ENCODE measurements at regions not wholly inside any gene's neighbourhood (a gene's known extent, or its start where the extent isn't known, plus 50 kb on each side); places are given as distances from the start of the nearest gene placed in this dataset.
"Not testable (repeated sequence)": the region's sequence is repeated elsewhere in the genome, so short reads cannot be mapped to it uniquely, and the experiment has no call there.

GRCh38 chr18:14460364-14460763 is 83.0 kb downstream of the POTEC start:
- DNase-seq (ENCODE audit: low spot score): not testable (repeated sequence)

- not testable (repeated sequence) for DNase-seq (ENCODE audit: low spot score)
Measured at GRCh38 chr18:14459826-14460225, 83.6 kb downstream of the POTEC start.

GRCh38 chr18:14458009-14458945 is 85.1 kb downstream of the POTEC start:
- DNase-seq (ENCODE audit: low spot score): peak; percentile 6

- DNase-seq (ENCODE audit: low spot score): not testable (repeated sequence)
Measured at GRCh38 chr18:14450637-14451009, 92.8 kb downstream of the POTEC start.

DNA sequence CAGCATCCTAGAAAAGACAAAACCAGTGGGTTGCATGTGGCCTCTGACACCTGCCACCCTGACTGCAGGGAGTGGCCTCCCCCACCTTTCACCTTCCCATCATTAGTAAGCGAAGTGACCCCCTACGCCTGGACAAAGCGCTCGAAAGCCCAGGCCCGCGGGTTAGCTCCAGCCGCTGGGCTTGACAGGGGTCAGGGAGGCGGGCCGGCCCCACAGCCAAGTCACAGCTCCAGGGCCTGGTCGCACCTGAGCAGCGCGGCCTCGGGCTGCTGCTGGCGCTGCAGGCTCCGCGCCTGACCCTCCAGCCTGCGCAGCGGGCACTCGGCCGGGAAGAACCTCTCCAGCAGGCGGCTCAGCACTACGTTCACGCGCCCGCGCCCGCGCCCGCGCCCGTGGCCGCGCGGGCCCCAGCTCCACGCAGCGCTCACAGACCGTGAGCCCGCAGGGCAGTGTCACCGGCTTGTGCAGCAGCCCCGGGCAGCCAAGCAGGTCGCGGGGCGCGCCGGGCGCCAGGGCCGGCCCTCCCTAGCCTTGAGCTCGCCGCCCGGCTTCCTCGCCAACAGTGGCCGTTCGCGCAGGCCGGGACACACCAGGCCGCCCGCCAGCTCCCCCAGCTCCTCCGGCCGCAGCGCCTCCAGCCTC is 93.3 kb downstream of the POTEC start:
- DNase-seq (ENCODE audit: low spot score): not testable (repeated sequence)

GRCh38 chr18:14449062-14449461 is 94.3 kb downstream of the POTEC start:
- not testable (repeated sequence) for DNase-seq (ENCODE audit: low spot score)

- not testable (repeated sequence) for DNase-seq (ENCODE audit: low spot score)
Measured at GRCh38 chr18:14447715-14448114, 95.7 kb downstream of the POTEC start.

DNA sequence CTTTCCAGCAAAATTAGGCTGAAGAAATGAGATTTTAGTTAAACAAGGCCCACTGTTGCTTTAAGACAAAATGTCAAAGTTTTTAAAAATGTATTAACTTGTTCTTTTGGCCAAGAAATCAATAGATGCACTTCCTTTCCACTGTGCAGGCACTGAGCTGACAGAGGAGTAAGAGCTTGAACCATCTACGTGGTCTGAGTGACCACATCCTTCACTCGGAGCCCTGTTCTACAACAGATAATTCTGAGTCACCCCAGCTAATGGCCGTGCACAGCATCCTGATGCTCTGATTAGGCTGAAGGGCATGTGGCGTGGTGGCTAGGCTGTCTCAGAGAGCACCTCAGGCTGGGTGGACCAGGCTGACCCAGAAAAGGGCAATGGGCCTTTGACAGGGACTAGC is 107.9 kb downstream of the POTEC start:
- DNase-seq (ENCODE audit: low spot score): not testable (repeated sequence)

GRCh38 chr18:14432371-14432770 is 111.0 kb downstream of the POTEC start:
- not testable (repeated sequence) for DNase-seq (ENCODE audit: low spot score)

DNA sequence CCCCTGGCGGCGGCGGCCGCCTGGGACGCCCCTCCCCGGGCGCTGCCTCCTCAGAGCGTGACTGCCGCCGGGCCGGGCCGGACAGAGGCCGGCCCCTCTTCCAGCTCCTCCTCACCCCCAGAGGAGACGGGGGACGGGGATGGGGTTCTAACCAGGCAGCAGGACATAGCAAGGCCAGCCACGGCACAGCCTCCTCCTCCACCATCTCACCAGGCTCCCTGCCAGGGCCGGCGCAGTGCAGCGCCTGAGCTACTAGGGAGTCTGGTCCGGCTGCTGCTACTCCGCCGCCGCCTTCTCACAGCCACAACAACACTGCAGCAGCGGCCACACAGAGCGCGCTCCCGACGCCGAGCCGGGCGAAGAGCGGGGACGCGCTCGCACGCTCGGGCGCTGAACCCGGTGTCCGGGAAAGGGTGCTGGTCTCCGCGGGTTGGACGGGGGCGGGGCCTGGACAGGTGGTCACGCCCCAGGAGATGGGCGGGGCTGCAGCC is 112.3 kb downstream of the POTEC start:
- DNase-seq (ENCODE audit: low spot score): peak; percentile 63

DNA sequence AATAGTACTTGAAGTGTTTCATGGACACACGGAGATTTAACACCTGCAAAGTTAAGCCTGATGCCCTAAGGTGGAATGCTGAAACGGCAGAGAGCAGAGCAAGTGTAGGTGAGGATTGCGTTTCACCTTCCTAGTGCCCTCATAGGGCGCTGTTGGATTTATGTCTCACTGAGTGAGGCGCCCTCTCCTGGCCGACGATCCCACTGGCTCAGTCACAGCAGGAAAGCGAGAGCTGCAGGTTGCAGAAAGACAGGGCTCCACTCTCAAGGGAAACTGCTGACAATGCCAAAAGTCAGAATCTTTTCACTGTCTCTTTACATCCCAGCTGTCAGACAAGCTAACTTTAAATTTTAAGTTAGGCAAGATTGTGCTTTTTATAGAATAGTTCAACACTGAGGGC is 127.6 kb downstream of the POTEC start:
- DNase-seq (ENCODE audit: low spot score): not testable (repeated sequence)

DNA sequence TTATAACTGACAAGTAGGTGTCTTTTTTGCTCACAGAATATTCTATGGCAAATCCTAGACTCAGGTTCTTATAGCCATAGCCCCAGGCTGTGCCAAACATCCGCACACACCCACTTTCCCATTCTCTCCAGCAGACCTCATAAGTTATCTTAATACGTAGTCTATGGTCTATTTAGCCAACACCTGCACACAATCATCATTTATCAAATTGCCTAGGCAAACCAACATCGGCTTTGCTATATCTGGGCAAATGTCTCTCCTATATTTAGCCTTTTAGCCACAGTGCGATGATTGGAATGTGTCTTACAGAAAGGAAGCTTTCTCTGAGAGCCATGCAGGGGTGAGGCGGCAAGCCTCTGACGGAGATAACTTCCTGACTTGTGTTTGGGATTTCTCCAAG is 128.0 kb downstream of the POTEC start:
- not testable (repeated sequence) for DNase-seq (ENCODE audit: low spot score)

GRCh38 chr18:14395533-14395932 is 147.9 kb downstream of the POTEC start:
- not testable (repeated sequence) for DNase-seq (ENCODE audit: low spot score)

- DNase-seq (ENCODE audit: low spot score): not testable (repeated sequence)
Measured at GRCh38 chr18:14393563-14394103, 149.8 kb downstream of the POTEC start.

DNA sequence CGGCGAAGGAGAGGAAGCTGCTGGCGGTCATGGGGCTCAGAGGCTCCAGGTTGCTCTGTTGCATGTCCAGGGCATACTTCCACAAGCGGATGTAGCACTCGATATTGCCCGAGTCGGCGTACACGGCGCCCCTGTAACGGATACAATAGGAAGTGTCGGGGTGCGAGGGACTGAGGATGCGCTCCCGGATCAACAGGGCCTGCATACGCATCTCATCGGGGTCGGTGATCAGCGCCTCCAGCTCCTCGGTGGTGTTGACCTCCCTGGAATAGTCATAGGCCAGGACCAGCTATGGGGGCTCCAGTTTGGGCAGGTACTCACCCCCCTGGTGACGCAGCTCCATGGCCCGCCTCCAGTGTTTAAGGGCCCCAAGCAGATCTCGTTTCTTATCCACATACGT is 150.8 kb downstream of the POTEC start:
- DNase-seq (ENCODE audit: low spot score): not testable (repeated sequence)

GRCh38 chr18:14384961-14385360 is 158.4 kb downstream of the POTEC start:
- not testable (repeated sequence) for DNase-seq (ENCODE audit: low spot score)

DNA sequence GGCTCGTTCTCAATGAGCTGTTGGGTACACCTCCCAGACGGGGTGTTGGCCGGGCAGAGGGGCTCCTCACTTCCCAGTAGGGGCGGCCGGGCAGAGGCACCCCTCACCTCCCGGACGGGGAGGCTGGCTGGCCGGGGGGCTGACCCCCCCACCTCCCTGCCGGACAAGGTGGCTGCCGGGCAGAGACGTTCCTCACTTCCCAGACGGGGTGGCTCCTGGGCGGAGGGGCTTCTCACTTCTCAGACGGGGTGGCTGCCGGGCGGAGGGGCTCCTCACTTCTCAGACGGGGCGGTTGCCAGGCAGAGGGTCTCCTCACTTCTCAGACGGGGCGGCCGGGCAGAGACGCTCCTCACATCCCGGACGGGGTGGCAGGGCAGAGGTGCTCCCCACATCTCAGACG is 160.7 kb downstream of the POTEC start:
- not testable (repeated sequence) for DNase-seq (ENCODE audit: low spot score)

DNA sequence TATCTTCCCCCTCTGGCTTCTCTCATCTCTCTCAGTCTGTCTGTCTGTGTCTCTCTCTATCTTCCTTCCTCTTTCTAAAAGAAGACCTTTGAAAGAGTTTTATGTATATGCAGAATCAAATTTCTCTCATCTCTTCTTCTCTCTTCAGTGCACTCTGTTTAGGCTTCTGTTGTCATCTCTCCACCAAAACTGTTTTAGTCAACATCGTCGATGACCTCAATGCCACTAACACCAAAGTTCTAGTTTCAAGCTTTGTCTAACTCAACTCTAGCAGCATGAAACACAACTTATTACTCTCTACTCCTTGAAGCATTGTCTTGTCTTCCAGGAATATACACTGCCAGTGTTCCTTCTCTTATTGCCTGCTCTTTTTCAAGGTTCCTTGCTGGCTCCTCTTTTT is 163.9 kb downstream of the POTEC start:
- not testable (repeated sequence) for DNase-seq (ENCODE audit: low spot score)

DNA sequence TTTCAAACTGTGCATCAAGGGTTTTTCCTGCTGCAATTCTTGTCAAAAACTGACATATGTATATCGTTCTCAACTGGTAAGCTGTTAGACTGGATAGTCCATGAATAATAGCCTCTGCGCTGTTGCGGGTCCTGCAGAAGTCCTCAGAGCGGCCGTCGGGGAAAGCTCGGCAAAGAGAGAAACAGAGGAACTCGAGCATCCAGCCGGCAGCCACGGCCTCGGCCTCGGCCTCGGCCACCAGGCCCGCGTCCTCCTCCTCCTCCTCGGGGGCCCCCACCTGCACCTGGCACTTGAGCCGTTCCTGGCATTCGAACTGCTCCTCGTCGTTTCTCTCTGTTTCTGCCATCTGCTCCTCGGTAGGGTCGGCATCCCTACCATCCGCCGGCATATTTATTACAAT is 165.0 kb downstream of the POTEC start:
- not testable (repeated sequence) for DNase-seq (ENCODE audit: low spot score)

GRCh38 chr18:14361346-14361745 is 182.1 kb downstream of the POTEC start:
- not testable (repeated sequence) for DNase-seq (ENCODE audit: low spot score)

DNA sequence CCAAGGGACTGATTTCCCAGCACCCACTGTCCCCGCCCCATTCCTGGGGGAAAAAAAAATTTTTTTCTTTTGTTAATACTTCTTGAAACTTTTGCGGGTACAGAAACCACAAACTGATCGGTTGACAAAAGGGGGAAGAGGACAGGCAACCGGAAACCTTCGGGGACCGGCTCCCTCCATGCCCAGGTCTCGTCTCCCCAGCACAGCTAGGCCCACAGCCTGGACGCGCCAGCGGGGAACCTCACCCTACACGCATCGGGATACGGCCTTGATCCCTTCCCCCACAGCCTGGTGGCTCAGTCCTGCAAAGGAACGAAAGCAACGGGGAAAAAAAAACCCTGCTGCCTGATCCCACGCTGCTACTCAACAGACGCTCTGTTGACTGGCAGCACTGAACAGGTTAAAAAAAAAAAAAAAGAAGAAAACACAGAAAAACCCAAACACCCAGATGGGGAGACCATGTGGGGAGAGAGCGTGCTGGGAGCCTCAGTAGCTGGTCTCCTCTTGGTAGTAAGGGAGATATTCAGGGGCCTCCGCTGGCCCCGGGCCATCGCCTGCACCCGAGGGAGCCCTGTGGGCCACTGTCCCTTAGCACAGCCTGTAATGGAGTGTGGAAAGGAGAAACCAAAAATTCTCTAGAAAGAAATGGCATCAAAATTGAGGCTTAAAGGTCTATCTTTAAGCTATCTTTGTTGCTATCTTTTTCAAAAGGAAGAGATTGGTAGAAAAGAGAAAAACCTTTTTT is 185.7 kb downstream of the POTEC start:
- DNase-seq (ENCODE audit: low spot score): not testable (repeated sequence)

- DNase-seq (ENCODE audit: low spot score): not testable (repeated sequence)
Measured at GRCh38 chr18:14342170-14342569, 201.2 kb downstream of the POTEC start.

Measured in HuH-7 (cell line).